ENCODE measurements at regions not wholly inside any gene's neighbourhood (a gene's known extent, or its start where the extent isn't known, plus 50 kb on each side); places are given as distances from the start of the nearest gene placed in this dataset.
A peak's percentile ranks its signal among the peaks of the same experiment; 100 is the strongest.

- no peaks in the 10 kb centered on the region for H3K36me3 ChIP-seq
- no peaks in the 10 kb centered on the region for H3K27me3 ChIP-seq
- peak; percentile 71 for DNase-seq
- no peak overlapping the region for H3K27ac ChIP-seq
- H3K4me1 ChIP-seq = no peaks in the 10 kb centered on the region
- intact Hi-C loops (cut with DNase I) = no loop called here
- H3K9me3 ChIP-seq = no peaks in the 10 kb centered on the region
- H3K9ac ChIP-seq (ENCODE audit: low read depth in 2 of 2, low read length in 2 of 2) = no peak overlapping the region
- H3K4me3 ChIP-seq = no peak overlapping the region
- no peak for TF ChIP-seq CTCF (IDR thresholded peaks at IDR 0.05)
These were observed 160.9 kb downstream of the ADAMTS15 start for GRCh38 chr11:130609121-130610035.

- TF ChIP-seq CTCF (IDR thresholded peaks at IDR 0.05) = no peak
- no peaks in the 10 kb centered on the region for H3K9me3 ChIP-seq
- intact Hi-C loops (cut with DNase I) = no loop called here
- no peaks in the 10 kb centered on the region for H3K36me3 ChIP-seq
- H3K27ac ChIP-seq = no peak overlapping the region
- H3K4me1 ChIP-seq = no peaks in the 10 kb centered on the region
- H3K9ac ChIP-seq (ENCODE audit: low read depth in 2 of 2, low read length in 2 of 2) = no peak overlapping the region
- no peaks in the 10 kb centered on the region for H3K27me3 ChIP-seq
- DNase-seq = no peak
- no peak overlapping the region for H3K4me3 ChIP-seq
These were observed 163.4 kb downstream of the ADAMTS15 start for GRCh38 chr11:130611791-130612251.

- Histone ChIP-seq H3K27ac (no peak overlapping the region), H3K36me3 (no peaks in the 10 kb centered on the region), H3K9me3 (no peaks in the 10 kb centered on the region), H3K9ac (ENCODE audit: low read depth in 2 of 2, low read length in 2 of 2) (no peak overlapping the region), H3K4me1 (no peaks in the 10 kb centered on the region), H3K4me3 (no peak overlapping the region), H3K27me3 (no peaks in the 10 kb centered on the region)
- TF ChIP-seq CTCF (IDR thresholded peaks at IDR 0.05) = no peak
- intact Hi-C loops (cut with DNase I) = no loop called here
- DNase-seq = no peak
These were observed 163.9 kb downstream of the ADAMTS15 start for GRCh38 chr11:130612291-130612851.

- no peaks in the 10 kb centered on the region for H3K4me1 ChIP-seq
- H3K27ac ChIP-seq = no peak overlapping the region
- no peaks in the 10 kb centered on the region for H3K9me3 ChIP-seq
- no peaks in the 10 kb centered on the region for H3K36me3 ChIP-seq
- intact Hi-C loops (cut with DNase I) = no loop called here
- H3K27me3 ChIP-seq = no peaks in the 10 kb centered on the region
- no peak for TF ChIP-seq CTCF (IDR thresholded peaks at IDR 0.05)
- DNase-seq = no peak
- no peak overlapping the region for H3K4me3 ChIP-seq
- H3K9ac ChIP-seq (ENCODE audit: low read depth in 2 of 2, low read length in 2 of 2) = no peak overlapping the region
These were observed 165.0 kb downstream of the ADAMTS15 start for GRCh38 chr11:130613396-130613795.

- H3K27ac ChIP-seq = no peak overlapping the region
- no peaks in the 10 kb centered on the region for H3K9me3 ChIP-seq
- no peaks in the 10 kb centered on the region for H3K4me1 ChIP-seq
- no peaks in the 10 kb centered on the region for H3K27me3 ChIP-seq
- TF ChIP-seq CTCF (IDR thresholded peaks at IDR 0.05) = no peak
- no peak for DNase-seq
- H3K36me3 ChIP-seq = no peaks in the 10 kb centered on the region
- no peak overlapping the region for H3K9ac ChIP-seq (ENCODE audit: low read depth in 2 of 2, low read length in 2 of 2)
- intact Hi-C loops (cut with DNase I) = no loop called here
- no peak overlapping the region for H3K4me3 ChIP-seq
These were observed 166.1 kb downstream of the ADAMTS15 start for GRCh38 chr11:130614591-130614990.
